ENCODE measurements at regions not wholly inside any gene's neighbourhood (a gene's known extent, or its start where the extent isn't known, plus 50 kb on each side); places are given as distances from the start of the nearest gene placed in this dataset.
"Not testable (repeated sequence)": the region's sequence is repeated elsewhere in the genome, so short reads cannot be mapped to it uniquely, and the experiment has no call there.

DNA sequence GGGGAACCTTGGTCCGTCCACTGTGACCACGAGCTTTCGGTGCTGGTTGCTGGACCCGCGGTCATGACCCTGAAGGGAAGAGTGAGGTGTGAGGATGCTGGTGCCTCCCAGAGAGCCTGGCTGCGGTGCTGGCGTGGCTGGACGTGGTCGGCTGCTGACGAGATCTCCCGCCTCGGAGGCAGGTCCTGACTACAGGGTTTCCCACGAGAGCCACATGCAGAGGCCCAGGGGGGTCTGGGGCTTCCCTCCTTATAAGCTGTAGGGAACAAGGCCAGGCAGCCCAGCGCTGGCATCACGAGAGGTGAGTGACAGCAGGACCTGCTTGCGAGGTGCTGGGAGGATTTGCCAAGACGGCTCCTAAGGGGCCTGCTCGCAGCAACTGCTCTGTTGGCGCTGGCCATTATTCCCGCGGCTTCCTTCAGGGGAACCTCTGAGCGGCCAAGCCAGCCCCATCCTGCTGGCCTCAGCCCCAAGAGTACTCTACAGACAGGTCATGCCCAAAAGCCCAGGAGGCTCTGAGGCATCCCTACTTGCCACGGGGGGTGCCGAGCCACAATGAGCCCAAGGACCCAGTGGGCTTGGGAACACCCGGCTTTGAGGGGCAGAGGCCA is 134.8 kb downstream of the FOXL1 start:
- no peak for DNase-seq (ENCODE audit: low read depth in 2 of 2)

DNA sequence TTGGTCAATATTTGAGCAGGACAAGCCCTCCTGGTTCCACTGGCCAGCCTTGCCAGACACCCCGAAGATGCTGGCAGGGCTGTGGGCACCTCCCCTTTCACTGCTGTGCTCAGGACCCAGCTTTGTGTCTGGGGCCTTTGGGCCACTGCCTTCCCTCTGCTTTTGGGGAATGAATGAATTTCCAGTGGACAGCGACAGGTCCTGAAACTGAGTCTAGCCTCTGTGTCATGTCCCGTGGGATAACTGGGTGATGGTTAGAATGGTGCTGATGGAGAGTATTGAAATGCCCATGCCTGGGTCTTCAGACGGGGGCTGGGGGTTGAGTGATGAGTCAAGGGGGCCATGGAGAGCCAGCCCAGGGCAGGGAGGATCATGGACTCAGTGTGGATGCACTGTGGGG is 135.8 kb downstream of the FOXL1 start:
- no peak for DNase-seq (ENCODE audit: low read depth in 2 of 2)

GRCh38 chr16:86716649-86717048 is 138.3 kb downstream of the FOXL1 start:
- no peak for DNase-seq (ENCODE audit: low read depth in 2 of 2)

GRCh38 chr16:86718118-86718517 is 139.8 kb downstream of the FOXL1 start:
- DNase-seq (ENCODE audit: low read depth in 2 of 2) = no peak

GRCh38 chr16:86722970-86723369 is 144.6 kb downstream of the FOXL1 start:
- no peak for DNase-seq (ENCODE audit: low read depth in 2 of 2)

- no peak for DNase-seq (ENCODE audit: low read depth in 2 of 2)
These were observed 145.3 kb downstream of the FOXL1 start for GRCh38 chr16:86723689-86724088.

GRCh38 chr16:86725401-86725800 is 147.1 kb downstream of the FOXL1 start:
- DNase-seq (ENCODE audit: low read depth in 2 of 2) = no peak

DNA sequence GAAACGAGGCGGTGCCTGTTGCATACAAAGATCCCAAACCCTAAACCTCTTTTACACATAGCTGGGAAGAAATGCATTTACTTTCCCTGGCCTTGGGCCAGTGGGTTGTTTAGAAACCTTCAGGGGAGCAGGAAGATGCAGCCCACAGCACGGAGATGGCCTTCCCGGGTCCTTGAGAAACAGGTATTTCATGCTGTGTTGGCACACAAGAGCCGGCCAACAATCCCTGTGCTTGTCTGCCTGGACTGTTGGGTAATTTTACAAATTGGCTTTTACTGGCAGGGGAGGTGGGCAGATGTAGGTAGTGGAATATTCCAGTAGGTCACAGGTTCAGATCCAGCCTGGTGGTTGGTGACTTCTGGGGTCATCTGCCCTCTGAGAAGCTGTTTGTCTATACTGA is 148.0 kb downstream of the FOXL1 start:
- DNase-seq (ENCODE audit: low read depth in 2 of 2) = no peak

- no peak for DNase-seq (ENCODE audit: low read depth in 2 of 2)
These were observed 148.8 kb downstream of the FOXL1 start for GRCh38 chr16:86727131-86727530.

GRCh38 chr16:86727632-86728031 is 149.3 kb downstream of the FOXL1 start:
- no peak for DNase-seq (ENCODE audit: low read depth in 2 of 2)

DNA sequence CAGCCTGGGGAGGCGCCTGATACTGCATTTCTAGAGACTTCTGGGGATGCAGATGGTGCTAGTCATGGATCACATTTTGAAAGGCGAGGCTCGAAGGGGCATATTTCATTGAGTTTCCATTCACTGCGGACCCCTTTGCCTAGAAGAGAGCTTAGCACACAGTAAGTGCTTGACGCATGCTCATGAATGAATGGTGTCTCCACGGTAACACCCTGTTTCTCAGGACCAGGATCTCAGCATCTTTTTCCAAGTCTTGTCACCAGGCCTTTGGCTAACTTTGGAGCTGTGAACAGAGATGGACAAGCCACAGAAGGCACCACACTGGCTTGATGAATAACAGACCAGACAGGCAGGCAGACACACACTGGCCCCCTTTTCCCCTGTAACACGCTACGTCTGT is 151.3 kb downstream of the FOXL1 start:
- DNase-seq (ENCODE audit: low read depth in 2 of 2) = no peak

DNA sequence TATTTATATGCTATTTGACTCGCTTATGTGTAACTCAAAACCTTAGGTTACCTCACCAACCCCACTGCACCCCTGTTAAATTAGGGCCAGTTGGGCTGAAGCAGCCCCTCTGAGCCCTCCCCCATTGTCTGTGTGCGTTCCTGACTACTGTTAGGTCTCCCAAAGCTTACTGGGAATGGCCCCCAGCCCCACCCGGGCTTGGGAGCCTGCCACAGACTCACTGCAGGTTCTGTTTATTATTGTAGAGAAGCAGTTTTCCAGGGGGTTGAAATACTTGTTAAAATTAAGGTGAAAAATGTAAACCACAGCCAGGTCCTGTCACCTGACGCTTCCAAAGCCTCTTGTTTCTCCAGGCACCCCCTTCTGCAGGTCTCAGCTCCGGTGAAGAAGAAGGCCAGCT is 151.7 kb downstream of the FOXL1 start:
- DNase-seq (ENCODE audit: low read depth in 2 of 2) = no peak

- DNase-seq (ENCODE audit: low read depth in 2 of 2) = no peak
These were observed 152.2 kb downstream of the FOXL1 start for GRCh38 chr16:86730597-86730996.

- DNase-seq (ENCODE audit: low read depth in 2 of 2) = no peak
These were observed 154.4 kb downstream of the FOXL1 start for GRCh38 chr16:86732621-86733295.

GRCh38 chr16:86733546-86734254 is 155.4 kb downstream of the FOXL1 start:
- DNase-seq (ENCODE audit: low read depth in 2 of 2) = no peak

GRCh38 chr16:86734543-86735460 is 156.5 kb downstream of the FOXL1 start:
- no peak for DNase-seq (ENCODE audit: low read depth in 2 of 2)

DNA sequence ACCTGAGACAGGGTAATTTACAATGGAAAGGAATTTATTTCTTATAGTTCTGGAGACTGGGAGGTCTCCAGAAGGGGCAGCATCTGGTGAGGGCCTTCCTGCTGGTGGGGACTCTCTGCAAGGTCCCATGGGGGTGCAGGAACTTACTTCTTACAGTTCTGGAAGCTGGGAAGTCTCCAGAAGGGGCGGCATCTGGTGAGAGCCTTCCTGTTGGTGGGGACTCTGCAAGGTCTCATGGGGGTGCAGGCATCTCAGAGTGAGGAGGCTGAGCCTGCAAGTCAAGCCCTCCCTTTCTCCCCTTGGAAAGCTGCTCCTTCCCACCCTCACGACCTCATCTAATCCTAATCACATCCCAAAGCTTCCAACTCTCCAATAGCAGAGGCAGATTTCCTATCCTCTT is 157.4 kb downstream of the FOXL1 start:
- DNase-seq (ENCODE audit: low read depth in 2 of 2) = no peak

DNA sequence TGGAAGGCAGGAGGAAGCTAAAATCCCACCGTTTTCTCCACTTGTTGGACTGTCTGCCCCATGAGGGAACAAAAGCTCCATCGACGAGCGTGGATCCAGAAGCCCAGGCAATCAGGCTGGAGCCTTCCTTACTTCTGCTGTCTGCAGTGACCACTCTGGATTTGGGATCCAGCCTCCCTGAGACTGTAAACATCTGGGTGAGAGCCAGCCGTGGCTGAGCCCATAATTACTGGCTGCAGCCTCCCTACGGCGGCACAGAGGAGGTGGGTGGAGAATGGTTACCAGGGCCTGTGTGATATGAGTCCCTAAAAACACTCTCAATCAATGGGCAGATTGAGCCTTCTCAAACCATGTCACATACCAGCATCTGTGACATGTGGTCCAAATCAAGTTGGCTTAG is 158.2 kb downstream of the FOXL1 start:
- DNase-seq (ENCODE audit: low read depth in 2 of 2) = no peak

DNA sequence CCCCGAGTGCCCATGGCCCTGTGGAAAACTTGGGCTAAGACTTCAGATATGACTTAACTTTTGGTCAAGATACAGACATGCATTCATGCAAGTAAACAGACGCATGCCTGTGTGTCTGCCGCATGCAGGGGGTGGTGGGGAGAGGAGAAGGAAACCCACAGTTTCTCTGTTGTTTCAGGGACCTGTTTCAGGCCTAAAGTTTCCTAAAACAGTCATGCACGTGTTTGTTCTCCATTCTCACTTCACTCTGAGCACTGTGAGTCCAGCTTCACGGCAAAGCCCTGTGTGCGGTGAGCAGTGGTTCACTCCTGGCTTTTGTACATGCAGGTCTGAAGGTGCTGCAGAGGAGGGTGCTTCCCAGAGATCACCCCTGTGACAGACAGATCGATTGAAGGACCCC is 158.7 kb downstream of the FOXL1 start:
- no peak for DNase-seq (ENCODE audit: low read depth in 2 of 2)

GRCh38 chr16:86738322-86738721 is 160.0 kb downstream of the FOXL1 start:
- not testable (repeated sequence) for DNase-seq (ENCODE audit: low read depth in 2 of 2)

DNA sequence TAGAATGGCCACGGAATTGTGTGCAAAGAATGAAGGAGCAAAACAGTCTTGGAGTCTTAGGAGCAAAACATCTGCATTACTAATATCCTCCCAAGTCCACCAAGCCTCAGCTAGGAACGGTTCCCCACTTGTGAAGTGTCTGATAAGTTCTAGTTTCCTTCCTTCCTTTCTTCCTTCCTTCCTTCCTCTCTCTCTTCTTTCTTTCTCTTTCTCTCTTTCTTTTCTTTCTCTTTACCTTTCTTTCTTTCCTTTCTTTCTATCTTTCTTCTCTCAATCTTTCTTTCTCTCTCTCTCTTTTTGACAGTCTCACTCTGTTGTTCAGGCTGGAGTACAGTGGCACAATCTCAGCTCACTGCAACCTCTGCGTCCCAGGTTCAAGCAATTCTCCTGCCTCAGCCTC is 160.8 kb downstream of the FOXL1 start:
- DNase-seq (ENCODE audit: low read depth in 2 of 2) = no peak

- DNase-seq (ENCODE audit: low read depth in 2 of 2) = no peak
These were observed 161.5 kb downstream of the FOXL1 start for GRCh38 chr16:86739808-86740207.
